Aorta (tissue), 5 donors: ENCODE measurements at regions not wholly inside any gene's neighbourhood (a gene's known extent, or its start where the extent isn't known, plus 50 kb on each side); places are given as distances from the start of the nearest gene placed in this dataset.
A peak's percentile ranks its signal among the peaks of the same experiment; 100 is the strongest.

Source experiments
- ATAC-seq: fragments of 200-7000 bp; cut with Tn5 transposase; one replicate; pipeline ENCODE4 v1.9.1; 2022; ENCODE audit warnings: moderate library complexity; ENCODE audit not compliant: low FRiP score
- DNase-seq, 2 donors: peaks; one replicate each; pipeline ENCODE4 v3.0.0-alpha.2; 2020
- H3K27ac ChIP-seq, 2 donors: one replicate each; pipeline ENCODE4 v1.5.1; 2013; ENCODE audit warnings: low read length in 2 of 2, mild to moderate bottlenecking in 2 of 2, moderate library complexity in 2 of 2, control low read depth in 1 of 2, inconsistent platforms in 1 of 2, low read depth in 1 of 2
- H3K27me3 ChIP-seq, 2 donors: one replicate each; pipeline ENCODE4 v1.6.1; 2013; ENCODE audit warnings: control low read depth in 1 of 2, low read length in 1 of 2, mild to moderate bottlenecking in 1 of 2, moderate library complexity in 1 of 2; ENCODE audit not compliant: insufficient read depth in 2 of 2, control insufficient read depth in 1 of 2
- H3K36me3 ChIP-seq, 2 donors: one replicate each; pipeline ENCODE4 v1.6.1; 2013; ENCODE audit warnings: control low read depth in 1 of 2, low read length in 1 of 2, mild to moderate bottlenecking in 1 of 2; ENCODE audit not compliant: insufficient read depth in 2 of 2, control insufficient read depth in 1 of 2
- H3K4me1 ChIP-seq, 2 donors: one replicate each; pipeline ENCODE4 v1.6.1; 2013; ENCODE audit warnings: low read length in 2 of 2, control low read depth in 1 of 2, mild to moderate bottlenecking in 1 of 2, moderate library complexity in 1 of 2; ENCODE audit not compliant: insufficient read depth in 2 of 2, control insufficient read depth in 1 of 2
- H3K4me3 ChIP-seq, 2 donors: one replicate each; pipeline ENCODE4 v1.5.1; 2013; ENCODE audit warnings: low read length in 2 of 2, control low read depth in 1 of 2, mild to moderate bottlenecking in 1 of 2
- H3K9me3 ChIP-seq: one replicate; pipeline ENCODE4 v1.6.1; 2013; ENCODE audit warnings: mild to moderate bottlenecking, low read length; ENCODE audit not compliant: control insufficient read depth
- WGBS, 2 donors: extraction: QIAGEN DNeasy Blood & Tissue Kit; methylation state at CpG; one replicate each; pipeline ENCODE4 v1.1.7; 2013; 5-methylcytosine and 5-hydroxymethylcytosine counted together
- intact Hi-C, 2 donors: fragments of 100-400 bp; cut with DNase I; formaldehyde crosslinking; loops; one replicate each; pipeline versions ENCODE4 v1.14.2 to v1.15.0; 2022
- donor health status: healthy with polysubstance abuse.
- donor health status: Bipolar disorder and iron deficiency.
- donor health status: DM: no; HTN: no; CAD: no.
- donor health status: DM: no; HTN: no; CAD: no.
- donor health status: DM: yes; HTN: yes; CAD: no.

- intact Hi-C loops: no loop called here
- peak in 1 of 2 donors; percentile 39 for DNase-seq
These were observed 75.8 kb upstream of the GALNT9 start for GRCh38 chr12:132404951-132405741.

GRCh38 chr12:132404435-132404855, 75.1 kb upstream of the GALNT9 start:
- Histone ChIP-seq H3K27ac (no peak overlapping the region), H3K27me3 (no peaks in the 10 kb centered on the region), H3K4me1 (no peaks in the 10 kb centered on the region), H3K4me3 (no peak overlapping the region), H3K9me3 (no peaks in the 10 kb centered on the region), H3K36me3 (no peaks in the 10 kb centered on the region)
- intact Hi-C loops: no loop called here
- no peak for ATAC-seq
- DNase-seq: no peak
- WGBS, 2 donors: 64 to 72% methylated on average over 7 of the region's 7 CpGs

More at GRCh38 chr12:132404951-132405741, 75.8 kb upstream of the GALNT9 start:
- no peaks in the 10 kb centered on the region for H3K27me3 ChIP-seq
- H3K27ac ChIP-seq: no peak overlapping the region
- H3K4me1 ChIP-seq: no peaks in the 10 kb centered on the region
- WGBS, 2 donors: 58 to 60% methylated on average over 35 to 36 of the region's 36 CpGs
- no peak overlapping the region for H3K4me3 ChIP-seq
- no peaks in the 10 kb centered on the region for H3K9me3 ChIP-seq
- no peaks in the 10 kb centered on the region for H3K36me3 ChIP-seq
- no peak for ATAC-seq

GRCh38 chr12:132403636-132404434, 74.4 kb upstream of the GALNT9 start:
- H3K9me3 ChIP-seq: no peaks in the 10 kb centered on the region
- no peak overlapping the region for H3K27ac ChIP-seq
- no peak for ATAC-seq
- intact Hi-C loops: no loop called here
- no peaks in the 10 kb centered on the region for H3K4me1 ChIP-seq
- WGBS, 2 donors: 77 to 80% methylated on average over 33 to 35 of the region's 35 CpGs
- H3K27me3 ChIP-seq: no peaks in the 10 kb centered on the region
- peak in 1 of 2 donors; percentile 37 for DNase-seq
- no peaks in the 10 kb centered on the region for H3K36me3 ChIP-seq
- H3K4me3 ChIP-seq: no peak overlapping the region

- no peaks in the 10 kb centered on the region for H3K4me1 ChIP-seq
- 57 to 58% methylated on average over 23 of the region's 23 CpGs for WGBS, 2 donors
- no peaks in the 10 kb centered on the region for H3K36me3 ChIP-seq
- no peak for ATAC-seq
- no peak overlapping the region for H3K4me3 ChIP-seq
- H3K27ac ChIP-seq: no peak overlapping the region
- no peaks in the 10 kb centered on the region for H3K27me3 ChIP-seq
- H3K9me3 ChIP-seq: no peaks in the 10 kb centered on the region
- DNase-seq: no peak
- intact Hi-C loops: no loop called here
These were observed 73.5 kb upstream of the GALNT9 start for GRCh38 chr12:132402831-132403416.

GRCh38 chr12:132401982-132402381, 72.6 kb upstream of the GALNT9 start:
- WGBS, 2 donors: 79 to 100% methylated on average over 1 of the region's 1 CpG
- intact Hi-C loops: no loop called here

GRCh38 chr12:132400011-132400641, 70.7 kb upstream of the GALNT9 start:
- Histone ChIP-seq H3K9me3 (no peaks in the 10 kb centered on the region), H3K4me3 (no peak overlapping the region), H3K36me3 (no peaks in the 10 kb centered on the region), H3K4me1 (no peaks in the 10 kb centered on the region), H3K27ac (no peak overlapping the region), H3K27me3 (no peaks in the 10 kb centered on the region)
- 5 to 15% methylated on average over 28 to 31 of the region's 31 CpGs for WGBS, 2 donors
- DNase-seq (peak in 1 of 2 donors; percentile 53), ATAC-seq (no peak)
- intact Hi-C loops: no loop called here

More at GRCh38 chr12:132401982-132402381, 72.6 kb upstream of the GALNT9 start:
- DNase-seq: no peak
- H3K36me3 ChIP-seq: no peaks in the 10 kb centered on the region
- no peak for ATAC-seq
- no peaks in the 10 kb centered on the region for H3K9me3 ChIP-seq
- H3K4me3 ChIP-seq: no peak overlapping the region
- H3K27me3 ChIP-seq: no peaks in the 10 kb centered on the region
- no peaks in the 10 kb centered on the region for H3K4me1 ChIP-seq
- no peak overlapping the region for H3K27ac ChIP-seq

- peak; percentile 34 to 71 for DNase-seq
These were observed 70.0 kb upstream of the GALNT9 start for GRCh38 chr12:132399092-132400010.

More at GRCh38 chr12:132399092-132400010, 70.0 kb upstream of the GALNT9 start:
- no peak for ATAC-seq
- Histone ChIP-seq H3K27ac (no peak overlapping the region), H3K9me3 (no peaks in the 10 kb centered on the region), H3K4me1 (no peaks in the 10 kb centered on the region), H3K4me3 (no peak overlapping the region), H3K27me3 (no peaks in the 10 kb centered on the region), H3K36me3 (no peaks in the 10 kb centered on the region)
- 69 to 75% methylated on average over 43 of the region's 43 CpGs for WGBS, 2 donors
- intact Hi-C loops: no loop called here
